ENCODE measurements at regions not wholly inside any gene's neighbourhood (a gene's known extent, or its start where the extent isn't known, plus 50 kb on each side); places are given as distances from the start of the nearest gene placed in this dataset.
"Not testable (repeated sequence)": the region's sequence is repeated elsewhere in the genome, so short reads cannot be mapped to it uniquely, and the experiment has no call there.

- no peak for DNase-seq (ENCODE audit: low spot score)
- TF ChIP-seq CTCF (IDR thresholded peaks at IDR 0.05), result no peak
- peaks cover 8% of the 10 kb centered on the region for H3K9me3 Mint-ChIP-seq (ENCODE audit: low read depth)
- peaks cover 3% of the 10 kb centered on the region for H3K36me3 Mint-ChIP-seq (ENCODE audit: low read depth)
- no peak overlapping the region for H3K27ac Mint-ChIP-seq (ENCODE audit: unreplicated experiment)
- no peaks in the 10 kb centered on the region for H3K4me1 Mint-ChIP-seq (ENCODE audit: low read depth)
- no peak overlapping the region for H3K4me3 Mint-ChIP-seq (ENCODE audit: unreplicated experiment)
- H3K27me3 Mint-ChIP-seq (ENCODE audit: low read depth), result peaks cover 9% of the 10 kb centered on the region
Measured at GRCh38 chr1:164452549-164452948, 106.4 kb upstream of the PBX1 start.

GRCh38 chr1:164456272-164456671 lies 102.7 kb upstream of the PBX1 start:
- peaks cover 13% of the 10 kb centered on the region for H3K9me3 Mint-ChIP-seq (ENCODE audit: low read depth)
- peaks cover 10% of the 10 kb centered on the region for H3K27me3 Mint-ChIP-seq (ENCODE audit: low read depth)
- H3K36me3 Mint-ChIP-seq (ENCODE audit: low read depth), result peaks cover 6% of the 10 kb centered on the region
- no peak overlapping the region for H3K4me3 Mint-ChIP-seq (ENCODE audit: unreplicated experiment)
- H3K27ac Mint-ChIP-seq (ENCODE audit: unreplicated experiment), result no peak overlapping the region
- no peak for TF ChIP-seq CTCF (IDR thresholded peaks at IDR 0.05)
- no peaks in the 10 kb centered on the region for H3K4me1 Mint-ChIP-seq (ENCODE audit: low read depth)
- no peak for DNase-seq (ENCODE audit: low spot score)

GRCh38 chr1:164459176-164459575 lies 99.8 kb upstream of the PBX1 start:
- H3K27me3 Mint-ChIP-seq (ENCODE audit: low read depth); H3K27ac Mint-ChIP-seq (ENCODE audit: unreplicated experiment); H3K4me1 Mint-ChIP-seq (ENCODE audit: low read depth); H3K4me3 Mint-ChIP-seq (ENCODE audit: unreplicated experiment); H3K36me3 Mint-ChIP-seq (ENCODE audit: low read depth); DNase-seq (ENCODE audit: low spot score); H3K9me3 Mint-ChIP-seq (ENCODE audit: low read depth): not testable (repeated sequence)

GRCh38 chr1:164466001-164466421 lies 93.0 kb upstream of the PBX1 start:
- Mint-ChIP-seq H3K4me3 (ENCODE audit: unreplicated experiment) (no peak overlapping the region), H3K27me3 (ENCODE audit: low read depth) (peaks cover 2% of the 10 kb centered on the region), H3K9me3 (ENCODE audit: low read depth) (peaks cover 3% of the 10 kb centered on the region), H3K27ac (ENCODE audit: unreplicated experiment) (no peak overlapping the region), H3K4me1 (ENCODE audit: low read depth) (peaks cover 5% of the 10 kb centered on the region), H3K36me3 (ENCODE audit: low read depth) (peaks cover 2% of the 10 kb centered on the region)
- no peak for DNase-seq (ENCODE audit: low spot score)
- TF ChIP-seq CTCF (IDR thresholded peaks at IDR 0.05), result no peak

- DNase-seq (ENCODE audit: low spot score), result no peak
- TF ChIP-seq CTCF (IDR thresholded peaks at IDR 0.05), result no peak
- H3K4me1 Mint-ChIP-seq (ENCODE audit: low read depth), result peaks cover 9% of the 10 kb centered on the region
- no peak overlapping the region for H3K4me3 Mint-ChIP-seq (ENCODE audit: unreplicated experiment)
- H3K36me3 Mint-ChIP-seq (ENCODE audit: low read depth), result no peaks in the 10 kb centered on the region
- H3K9me3 Mint-ChIP-seq (ENCODE audit: low read depth), result no peaks in the 10 kb centered on the region
- no peak overlapping the region for H3K27ac Mint-ChIP-seq (ENCODE audit: unreplicated experiment)
- no peaks in the 10 kb centered on the region for H3K27me3 Mint-ChIP-seq (ENCODE audit: low read depth)
Measured at GRCh38 chr1:164466429-164466828, 92.6 kb upstream of the PBX1 start.

- Mint-ChIP-seq H3K4me1 (ENCODE audit: low read depth) (peaks cover 10% of the 10 kb centered on the region), H3K36me3 (ENCODE audit: low read depth) (no peaks in the 10 kb centered on the region), H3K9me3 (ENCODE audit: low read depth) (no peaks in the 10 kb centered on the region), H3K27me3 (ENCODE audit: low read depth) (peaks cover 7% of the 10 kb centered on the region), H3K27ac (ENCODE audit: unreplicated experiment) (no peak overlapping the region), H3K4me3 (ENCODE audit: unreplicated experiment) (no peak overlapping the region)
- no peak for DNase-seq (ENCODE audit: low spot score)
- no peak for TF ChIP-seq CTCF (IDR thresholded peaks at IDR 0.05)
Measured at GRCh38 chr1:164470996-164471395, 88.0 kb upstream of the PBX1 start.
